DND-41 (cell line): ENCODE measurements at regions not wholly inside any gene's neighbourhood (a gene's known extent, or its start where the extent isn't known, plus 50 kb on each side); places are given as distances from the start of the nearest gene placed in this dataset.

Experiments
- ATAC-seq: fragments of 200-7000 bp; cut with Tn5 transposase; 3 replicates; pipeline ENCODE4 v1.9.1; 2021; ENCODE audit warnings: low read depth; ENCODE audit not compliant: insufficient read depth
- DNase-seq: peaks from one replicate; pipeline ENCODE4 v3.0.0-alpha.2; 2020
- H2AFZ ChIP-seq: 2 replicates; pipeline ENCODE4 v1.6.0; 2012; ENCODE audit warnings: low read depth, low read length
- H3K27ac ChIP-seq: 2 replicates; pipeline ENCODE4 v1.5.1; 2012; ENCODE audit warnings: low read length, inconsistent platforms
- H3K27me3 ChIP-seq: fragments of 200-600 bp; sonication (generic); 2 replicates; pipeline ENCODE4 v1.6.0; 2012; ENCODE audit warnings: low read length, mild to moderate bottlenecking, inconsistent platforms; ENCODE audit not compliant: insufficient read depth, poor library complexity
- H3K36me3 ChIP-seq: 2 replicates; pipeline ENCODE4 v1.5.1; 2012; ENCODE audit warnings: low read length, inconsistent platforms; ENCODE audit not compliant: insufficient read depth
- H3K4me1 ChIP-seq: 2 replicates; pipeline ENCODE4 v1.5.1; 2012; ENCODE audit warnings: mild to moderate bottlenecking, low read length; ENCODE audit not compliant: insufficient read depth
- H3K4me2 ChIP-seq: 2 replicates; pipeline ENCODE4 v1.6.0; 2012; ENCODE audit warnings: mild to moderate bottlenecking, moderate library complexity, low read length, inconsistent platforms; ENCODE audit not compliant: insufficient read depth
- H3K4me3 ChIP-seq, 2 experiments: fragments of 200-600 bp in 1 of 2; shearing (Covaris generic) in 1 of 2; 2 replicates each; pipeline ENCODE4 v1.5.1; 2012 to 2016; ENCODE audit warnings: inconsistent platforms in 2 of 2, low read length in 2 of 2, mild to moderate bottlenecking in 2 of 2, low read depth in 1 of 2, moderate library complexity in 1 of 2
- H3K79me2 ChIP-seq: 2 replicates; pipeline ENCODE4 v1.6.0; 2012; ENCODE audit warnings: low read length, inconsistent platforms; ENCODE audit not compliant: insufficient read depth
- H3K9ac ChIP-seq: 2 replicates; pipeline ENCODE4 v1.6.0; 2012; ENCODE audit warnings: low read depth, mild to moderate bottlenecking, inconsistent platforms, low read length, moderate library complexity
- H3K9me3 ChIP-seq: 2 replicates; pipeline ENCODE4 v1.5.1; 2012; ENCODE audit warnings: low read length, moderate library complexity, mild to moderate bottlenecking, inconsistent platforms; ENCODE audit not compliant: insufficient read depth, severe bottlenecking
- H4K20me1 ChIP-seq: 2 replicates; pipeline ENCODE4 v1.6.0; 2012; ENCODE audit warnings: low read length; ENCODE audit not compliant: insufficient read depth
- EZH2 ChIP-seq: IDR thresholded peaks from 3 replicates; pipeline ENCODE4 v1.6.1; 2012; ENCODE audit warnings: borderline replicate concordance, low read depth, mild to moderate bottlenecking, moderate library complexity, low read length, inconsistent platforms; ENCODE audit not compliant: severe bottlenecking
- TF ChIP-seq, protein P1 (sequence below): IDR thresholded peaks from 2 replicates; pipeline ENCODE4 v1.5.1; 2012; ENCODE audit warnings: borderline replicate concordance, low read length, moderate library complexity, mild to moderate bottlenecking; ENCODE audit not compliant: poor library complexity, severe bottlenecking; ENCODE audit errors: extremely low read depth

- TF ChIP-seq, protein P1, sequence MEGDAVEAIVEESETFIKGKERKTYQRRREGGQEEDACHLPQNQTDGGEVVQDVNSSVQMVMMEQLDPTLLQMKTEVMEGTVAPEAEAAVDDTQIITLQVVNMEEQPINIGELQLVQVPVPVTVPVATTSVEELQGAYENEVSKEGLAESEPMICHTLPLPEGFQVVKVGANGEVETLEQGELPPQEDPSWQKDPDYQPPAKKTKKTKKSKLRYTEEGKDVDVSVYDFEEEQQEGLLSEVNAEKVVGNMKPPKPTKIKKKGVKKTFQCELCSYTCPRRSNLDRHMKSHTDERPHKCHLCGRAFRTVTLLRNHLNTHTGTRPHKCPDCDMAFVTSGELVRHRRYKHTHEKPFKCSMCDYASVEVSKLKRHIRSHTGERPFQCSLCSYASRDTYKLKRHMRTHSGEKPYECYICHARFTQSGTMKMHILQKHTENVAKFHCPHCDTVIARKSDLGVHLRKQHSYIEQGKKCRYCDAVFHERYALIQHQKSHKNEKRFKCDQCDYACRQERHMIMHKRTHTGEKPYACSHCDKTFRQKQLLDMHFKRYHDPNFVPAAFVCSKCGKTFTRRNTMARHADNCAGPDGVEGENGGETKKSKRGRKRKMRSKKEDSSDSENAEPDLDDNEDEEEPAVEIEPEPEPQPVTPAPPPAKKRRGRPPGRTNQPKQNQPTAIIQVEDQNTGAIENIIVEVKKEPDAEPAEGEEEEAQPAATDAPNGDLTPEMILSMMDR: no peak
- no peak for TF ChIP-seq EZH2
- no peak for ATAC-seq
- no peak overlapping the region for H3K4me2 ChIP-seq
- H4K20me1 ChIP-seq: peaks cover 10% of the 10 kb centered on the region; the same call in 1 of the 2 replicates
- H3K79me2 ChIP-seq: peaks cover 43% of the 10 kb centered on the region
- no peak overlapping the region for H2AFZ ChIP-seq
- no peak for DNase-seq
- H3K27ac ChIP-seq: no peak overlapping the region
- H3K9ac ChIP-seq: no peak overlapping the region
- peaks cover 36% of the 10 kb centered on the region for H3K36me3 ChIP-seq
- H3K27me3 ChIP-seq: no peaks in the 10 kb centered on the region
- H3K4me1 ChIP-seq: no peaks in the 10 kb centered on the region
- H3K9me3 ChIP-seq: no peaks in the 10 kb centered on the region
- no peak overlapping the region for H3K4me3 ChIP-seq
These were observed 291.6 kb downstream of the KLF12 start for GRCh38 chr13:73842626-73843025.

DNA sequence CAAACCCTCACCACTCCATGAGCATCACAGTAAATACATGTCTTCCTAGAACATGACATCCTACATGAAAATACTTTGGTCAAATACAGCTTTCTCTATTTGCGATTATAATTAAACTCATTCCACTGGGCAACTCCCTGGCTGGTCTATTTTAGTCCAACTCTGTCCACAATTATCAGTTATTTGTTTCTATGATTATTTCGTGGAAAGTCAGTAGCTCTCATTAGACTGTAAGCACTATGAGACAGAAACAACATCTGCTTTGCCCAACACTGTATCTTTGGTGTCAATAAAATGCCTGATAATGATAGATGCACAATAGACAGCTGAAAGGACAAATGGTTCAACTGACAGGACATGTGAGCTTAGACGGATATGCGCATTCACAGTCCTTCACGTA lies 292.0 kb downstream of the KLF12 start:
- Histone ChIP-seq H4K20me1 (peaks cover 10% of the 10 kb centered on the region; the same call in 1 of the 2 replicates), H3K9me3 (no peaks in the 10 kb centered on the region), H3K27me3 (no peaks in the 10 kb centered on the region), H2AFZ (no peak overlapping the region), H3K4me1 (no peaks in the 10 kb centered on the region), H3K36me3 (peaks cover 36% of the 10 kb centered on the region), H3K79me2 (peaks cover 40% of the 10 kb centered on the region), H3K4me2 (no peak overlapping the region), H3K27ac (no peak overlapping the region), H3K4me3 (no peak overlapping the region), H3K9ac (no peak overlapping the region)
- TF ChIP-seq, protein P1: no peak
- no peak for TF ChIP-seq EZH2
- ATAC-seq: no peak
- no peak for DNase-seq

DNA sequence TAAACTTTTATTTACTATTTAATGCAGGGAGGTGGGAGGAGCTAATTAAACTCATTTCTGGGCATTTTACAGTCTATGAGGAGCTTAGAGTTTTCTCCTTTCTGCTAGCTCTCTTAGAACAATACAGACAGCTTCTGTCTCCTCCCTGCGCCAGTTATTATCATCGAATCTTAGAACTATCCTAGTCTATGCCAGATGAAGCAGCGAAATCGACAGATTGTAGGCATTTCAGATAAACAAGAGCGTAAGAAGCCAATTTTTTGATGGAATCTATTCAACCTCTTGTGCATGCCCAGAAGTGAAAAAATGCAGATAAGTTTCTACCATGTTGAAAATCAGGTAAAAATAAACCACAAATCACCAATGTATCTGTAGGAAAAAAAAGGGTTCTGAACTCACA lies 297.1 kb downstream of the KLF12 start:
- ATAC-seq (no peak), DNase-seq (no peak)
- Histone ChIP-seq H4K20me1 (peaks cover 22% of the 10 kb centered on the region), H3K27ac (no peak overlapping the region), H3K4me2 (no peak overlapping the region), H2AFZ (no peak overlapping the region), H3K27me3 (no peaks in the 10 kb centered on the region), H3K9me3 (no peaks in the 10 kb centered on the region), H3K79me2 (peaks cover 57% of the 10 kb centered on the region), H3K4me1 (no peaks in the 10 kb centered on the region), H3K9ac (no peak overlapping the region), H3K36me3 (peaks cover 10% of the 10 kb centered on the region), H3K4me3 (no peak overlapping the region)
- no peak for TF ChIP-seq EZH2
- TF ChIP-seq, protein P1: no peak

GRCh38 chr13:73835138-73835721 lies 299.0 kb downstream of the KLF12 start:
- DNase-seq (no peak), ATAC-seq (peak; percentile 72)
- Histone ChIP-seq H3K9me3 (no peaks in the 10 kb centered on the region), H3K27ac (no peak overlapping the region), H3K36me3 (peaks cover 8% of the 10 kb centered on the region; the same call in 1 of the 2 replicates), H3K4me2 (no peak overlapping the region), H3K4me3 (no peak overlapping the region), H3K27me3 (no peaks in the 10 kb centered on the region), H4K20me1 (peaks cover 15% of the 10 kb centered on the region), H3K4me1 (no peaks in the 10 kb centered on the region), H3K9ac (no peak overlapping the region), H2AFZ (no peak overlapping the region), H3K79me2 (peaks cover 50% of the 10 kb centered on the region)
- TF ChIP-seq, protein P1: peak; percentile 69
- no peak for TF ChIP-seq EZH2
